ENCODE measurements at regions not wholly inside any gene's neighbourhood (a gene's known extent, or its start where the extent isn't known, plus 50 kb on each side); places are given as distances from the start of the nearest gene placed in this dataset.

GRCh38 chr2:67702284-67702683 lies 305.2 kb downstream of the ETAA1 start:
- no peak for TF ChIP-seq POLR2A (IDR thresholded peaks at IDR 0.05)
- no peak for TF ChIP-seq CTCF (IDR thresholded peaks at IDR 0.05)
